CD4-positive, alpha-beta T cell (primary cell): ENCODE measurements at regions not wholly inside any gene's neighbourhood (a gene's known extent, or its start where the extent isn't known, plus 50 kb on each side); places are given as distances from the start of the nearest gene placed in this dataset.

Experiments
- ATAC-seq: fragments of 200-7000 bp; cut with Tn5 transposase; one replicate; pipeline ENCODE4 v1.10.0; 2022; ENCODE audit warnings: mild to moderate bottlenecking; ENCODE audit not compliant: poor library complexity
- CTCF ChIA-PET: fragments of 350-600 bp; sonication (Branson Sonifier 250); formaldehyde crosslinking; loops from one replicate; lab custom pipeline; 2021; ENCODE audit warnings: antibody characterized with exemption, inconsistent platforms; lab: Charles Lee
- POLR2A ChIA-PET: fragments of 350-600 bp; sonication (Branson Sonifier 250); formaldehyde crosslinking; loops from one replicate; lab custom pipeline; 2021; ENCODE audit warnings: antibody characterized with exemption, inconsistent platforms; lab: Charles Lee
- DNase-seq, 14 experiments: peaks; one replicate each; pipeline ENCODE4 v3.0.0-alpha.2; 2013 to 2020; ENCODE audit warnings: mixed read lengths in 2 of 14
- H3K27ac ChIP-seq, 2 donors: one replicate each; pipeline versions ENCODE4 v1.5.1 to v1.7.0; 2013; ENCODE audit warnings: low read length in 2 of 2, low read depth in 1 of 2, mild to moderate bottlenecking in 1 of 2
- H3K27me3 ChIP-seq, 2 experiments: 1 replicate in 1 of 2; 2 replicates in 1 of 2; pipeline versions ENCODE4 v1.6.1 to v1.7.0; 2013; ENCODE audit warnings: low read length in 2 of 2, control low read depth in 1 of 2, mild to moderate bottlenecking in 1 of 2, moderate library complexity in 1 of 2; ENCODE audit not compliant: insufficient read depth in 2 of 2, control insufficient read depth in 1 of 2
- H3K36me3 ChIP-seq: one replicate; pipeline ENCODE4 v1.6.1; 2013; ENCODE audit warnings: low read length, control low read depth; ENCODE audit not compliant: insufficient read depth
- H3K4me1 ChIP-seq: one replicate; pipeline ENCODE4 v1.6.1; 2013; ENCODE audit warnings: low read length, control low read depth; ENCODE audit not compliant: insufficient read depth
- H3K4me3 ChIP-seq: one replicate; pipeline ENCODE4 v1.5.1; 2013; ENCODE audit warnings: mild to moderate bottlenecking, low read length, moderate library complexity
- H3K9me3 ChIP-seq, 2 experiments: 1 replicate in 1 of 2; 2 replicates in 1 of 2; pipeline versions ENCODE4 v1.6.1 to v1.7.0; 2013; ENCODE audit warnings: low read length in 2 of 2, mild to moderate bottlenecking in 2 of 2, control low read depth in 1 of 2, moderate library complexity in 1 of 2; ENCODE audit not compliant: control insufficient read depth in 1 of 2, insufficient read depth in 1 of 2
- H3K27ac Mint-ChIP-seq: one replicate; pipeline ENCODE4 v1.8.0; 2020; ENCODE audit warnings: mixed read lengths
- H3K27me3 Mint-ChIP-seq: one replicate; pipeline ENCODE4 v1.8.0; 2021; ENCODE audit warnings: mixed read lengths
- H3K36me3 Mint-ChIP-seq: one replicate; pipeline ENCODE4 v1.8.0; 2021; ENCODE audit warnings: low read depth, mixed read lengths
- H3K4me1 Mint-ChIP-seq: one replicate; pipeline ENCODE4 v1.8.0; 2021; ENCODE audit warnings: low read depth, mixed read lengths
- H3K4me3 Mint-ChIP-seq: one replicate; pipeline ENCODE4 v1.8.0; 2020; ENCODE audit warnings: mild to moderate bottlenecking, mixed read lengths
- H3K9me3 Mint-ChIP-seq: one replicate; pipeline ENCODE4 v1.8.0; 2020; ENCODE audit warnings: mixed read lengths
- CTCF ChIP-seq: fragments of 200-600 bp; IDR thresholded peaks from one replicate; pipeline ENCODE4 v1.8.0; 2022; ENCODE audit warnings: antibody characterized with exemption, mild to moderate bottlenecking
- intact Hi-C, 2 experiments: fragments of 100-400 bp; cut with DNase I in 1 of 2; cut with micrococcal nuclease in 1 of 2; formaldehyde crosslinking; loops; one replicate each; pipeline versions ENCODE4 v1.15.1 to v1.9.0; 2023 to 2025; cut with DNase I, micrococcal nuclease

GRCh38 chr18:78849046-78849445, 130.6 kb upstream of the SALL3 start:
- H3K9me3 Mint-ChIP-seq: peaks cover 28% of the 10 kb centered on the region
- POLR2A ChIA-PET: no interaction called here
- no peak for ATAC-seq
- no peak for TF ChIP-seq CTCF
- no peaks in the 10 kb centered on the region for H3K4me1 ChIP-seq
- no peak overlapping the region for H3K4me3 Mint-ChIP-seq
- H3K27ac ChIP-seq: no peak overlapping the region
- intact Hi-C loops: no loop called here
- peaks cover 24% of the 10 kb centered on the region for H3K27me3 Mint-ChIP-seq
- H3K9me3 ChIP-seq: peaks cover 17 to 27% of the 10 kb centered on the region in 2 experiments
- H3K27me3 ChIP-seq: peaks cover 0 to 2% of the 10 kb centered on the region in 2 experiments
- CTCF ChIA-PET: no interaction called here
- DNase-seq: no peak
- no peak overlapping the region for H3K4me3 ChIP-seq
- no peaks in the 10 kb centered on the region for H3K4me1 Mint-ChIP-seq
- no peaks in the 10 kb centered on the region for H3K36me3 Mint-ChIP-seq
- no peaks in the 10 kb centered on the region for H3K36me3 ChIP-seq
- H3K27ac Mint-ChIP-seq: no peak overlapping the region

GRCh38 chr18:78849458-78849857, 130.2 kb upstream of the SALL3 start:
- ChIA-PET CTCF (no interaction called here), POLR2A (no interaction called here)
- no peak for TF ChIP-seq CTCF
- no peaks in the 10 kb centered on the region for H3K36me3 Mint-ChIP-seq
- Histone ChIP-seq H3K4me1 (no peaks in the 10 kb centered on the region), H3K27me3 (peaks cover 0 to 2% of the 10 kb centered on the region in 2 experiments), H3K27ac (no peak overlapping the region), H3K4me3 (no peak overlapping the region), H3K36me3 (no peaks in the 10 kb centered on the region), H3K9me3 (peaks cover 17 to 27% of the 10 kb centered on the region in 2 experiments)
- peaks cover 28% of the 10 kb centered on the region for H3K9me3 Mint-ChIP-seq
- intact Hi-C loops: no loop called here
- DNase-seq: no peak
- no peak for ATAC-seq
- no peak overlapping the region for H3K27ac Mint-ChIP-seq
- no peak overlapping the region for H3K4me3 Mint-ChIP-seq
- H3K4me1 Mint-ChIP-seq: no peaks in the 10 kb centered on the region
- H3K27me3 Mint-ChIP-seq: peaks cover 24% of the 10 kb centered on the region

GRCh38 chr18:78853341-78853740, 126.3 kb upstream of the SALL3 start:
- Mint-ChIP-seq H3K4me1 (no peaks in the 10 kb centered on the region), H3K27me3 (peaks cover 21% of the 10 kb centered on the region), H3K9me3 (peaks cover 13% of the 10 kb centered on the region), H3K27ac (no peak overlapping the region), H3K36me3 (no peaks in the 10 kb centered on the region), H3K4me3 (no peak overlapping the region)
- POLR2A ChIA-PET: no interaction called here
- no peaks in the 10 kb centered on the region for H3K36me3 ChIP-seq
- DNase-seq (no peak), ATAC-seq (no peak)
- H3K4me3 ChIP-seq: no peak overlapping the region
- no peaks in the 10 kb centered on the region for H3K4me1 ChIP-seq
- CTCF ChIA-PET: no interaction called here
- no peak overlapping the region for H3K27ac ChIP-seq
- intact Hi-C loops: no loop called here
- peaks cover 7 to 40% of the 10 kb centered on the region in 2 experiments for H3K9me3 ChIP-seq
- no peak for TF ChIP-seq CTCF
- peaks cover 0 to 5% of the 10 kb centered on the region in 2 experiments for H3K27me3 ChIP-seq
